IPS DF 4.7 (cell line): ENCODE measurements at regions not wholly inside any gene's neighbourhood (a gene's known extent, or its start where the extent isn't known, plus 50 kb on each side); places are given as distances from the start of the nearest gene placed in this dataset.
"Not testable (repeated sequence)": the region's sequence is repeated elsewhere in the genome, so short reads cannot be mapped to it uniquely, and the experiment has no call there.

ENCODE experiments used
- DNase-seq: peaks from one replicate; pipeline ENCODE4 v3.0.0-alpha.2; 2013; ENCODE audit warnings: low spot score; ENCODE audit errors: extremely low read depth

- no peak for DNase-seq
Observed at GRCh38 chr3:166263460-166263859, 426.2 kb upstream of the BCHE start.

- DNase-seq = not testable (repeated sequence)
Observed at GRCh38 chr3:166258293-166258850, 421.1 kb upstream of the BCHE start.

DNA sequence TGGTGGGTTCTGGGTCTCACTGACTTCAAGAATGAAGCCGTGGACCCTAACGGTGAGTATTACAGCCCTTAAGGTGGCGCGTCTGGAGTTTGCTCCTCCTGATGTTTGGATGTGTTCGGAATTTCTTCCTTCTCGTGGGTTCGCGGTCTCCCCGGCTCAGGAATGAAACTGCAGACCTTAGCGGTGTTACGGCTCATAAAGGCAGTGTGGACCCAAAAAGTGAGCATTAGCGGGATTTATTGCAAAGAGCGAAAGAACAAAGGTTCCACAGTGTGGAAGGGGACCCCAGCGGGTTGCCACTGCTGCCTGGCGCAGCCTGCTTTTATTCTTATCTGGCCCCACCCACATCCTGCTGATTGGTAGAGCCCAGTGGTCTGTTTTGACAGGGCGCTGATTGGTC lies 420.5 kb upstream of the BCHE start:
- no peak for DNase-seq

GRCh38 chr3:166248784-166249183 lies 411.6 kb upstream of the BCHE start:
- DNase-seq = no peak

GRCh38 chr3:166243511-166243910 lies 406.3 kb upstream of the BCHE start:
- DNase-seq = no peak

DNA sequence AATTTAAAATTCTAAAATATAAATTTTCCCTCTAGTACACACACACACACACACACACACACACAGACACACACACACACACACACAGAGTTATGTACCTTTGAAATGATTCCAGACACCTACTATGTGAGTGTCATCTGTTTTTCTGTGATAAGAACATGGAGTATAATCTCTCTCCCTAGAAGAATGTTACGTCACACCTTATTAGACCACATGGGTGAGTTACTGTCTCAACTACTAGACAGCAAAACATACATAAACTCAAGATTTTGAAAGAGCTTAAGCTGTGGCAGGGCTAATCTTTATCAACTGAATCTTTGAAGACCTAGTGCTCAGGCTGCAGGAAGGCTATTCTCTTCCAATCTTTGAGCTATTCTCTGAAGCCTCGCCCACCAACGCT lies 385.9 kb upstream of the BCHE start:
- no peak for DNase-seq

- DNase-seq = no peak
Observed at GRCh38 chr3:166211451-166211850, 374.2 kb upstream of the BCHE start.

DNA sequence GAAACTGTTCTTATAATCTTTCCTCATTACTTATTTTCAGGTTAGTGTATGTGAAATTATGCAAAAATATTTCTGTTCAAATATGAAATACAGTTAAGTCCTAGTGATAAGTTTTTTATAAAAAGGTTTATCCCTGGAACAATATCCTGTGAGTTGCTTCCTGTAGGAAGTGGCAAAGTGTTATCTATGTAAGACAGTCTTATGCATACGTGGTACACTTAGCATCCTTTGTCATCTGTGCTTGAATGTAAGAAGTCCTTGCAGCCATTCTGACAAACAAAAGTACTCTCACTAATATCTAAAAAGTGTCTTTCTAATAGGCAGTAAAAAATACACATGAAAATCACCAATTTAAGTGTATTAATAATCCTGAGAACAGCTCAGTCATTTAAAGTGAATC lies 372.5 kb upstream of the BCHE start:
- DNase-seq = no peak

DNA sequence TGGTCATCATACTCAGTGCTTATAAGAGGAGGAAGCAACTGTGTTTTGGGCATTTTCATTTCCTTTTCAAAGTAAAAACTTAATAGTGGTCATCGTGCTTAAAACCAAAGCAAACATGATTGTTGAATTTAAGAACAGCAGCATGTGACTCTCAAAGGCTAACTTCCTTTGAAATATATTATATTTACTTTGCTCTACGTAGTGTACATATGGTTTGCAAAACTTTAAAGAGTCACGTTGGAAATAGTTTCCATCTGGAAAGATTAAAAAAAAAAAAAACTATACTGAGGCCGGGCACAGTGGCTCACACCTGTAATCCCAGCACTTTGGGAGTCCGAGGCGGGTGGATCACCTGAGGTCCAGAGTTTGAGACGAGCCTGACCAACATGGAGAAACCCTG lies 367.9 kb upstream of the BCHE start:
- DNase-seq = no peak

- no peak for DNase-seq
Observed at GRCh38 chr3:166201476-166201875, 364.3 kb upstream of the BCHE start.

DNA sequence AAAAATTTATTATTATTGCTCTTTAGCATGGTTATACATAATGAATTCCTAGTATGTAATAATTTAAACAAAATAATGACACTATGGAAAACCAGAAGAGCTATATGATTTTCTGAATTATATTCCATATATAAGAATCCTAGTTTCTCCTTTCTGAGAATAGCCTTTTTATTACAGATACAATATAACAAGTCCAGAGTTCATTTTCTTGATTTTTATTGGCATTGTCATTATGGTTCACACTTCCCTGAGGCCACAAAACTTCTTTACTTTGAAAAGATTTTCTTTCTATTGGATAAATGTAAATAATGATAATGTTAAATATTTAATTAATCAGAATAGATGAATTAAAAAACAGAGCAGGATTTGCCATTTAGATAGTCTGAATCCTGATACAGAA lies 362.3 kb upstream of the BCHE start:
- DNase-seq = no peak

GRCh38 chr3:166195808-166196207 lies 358.6 kb upstream of the BCHE start:
- DNase-seq = no peak

GRCh38 chr3:166191411-166191810 lies 354.2 kb upstream of the BCHE start:
- DNase-seq = no peak

GRCh38 chr3:166190360-166190759 lies 353.1 kb upstream of the BCHE start:
- no peak for DNase-seq

DNA sequence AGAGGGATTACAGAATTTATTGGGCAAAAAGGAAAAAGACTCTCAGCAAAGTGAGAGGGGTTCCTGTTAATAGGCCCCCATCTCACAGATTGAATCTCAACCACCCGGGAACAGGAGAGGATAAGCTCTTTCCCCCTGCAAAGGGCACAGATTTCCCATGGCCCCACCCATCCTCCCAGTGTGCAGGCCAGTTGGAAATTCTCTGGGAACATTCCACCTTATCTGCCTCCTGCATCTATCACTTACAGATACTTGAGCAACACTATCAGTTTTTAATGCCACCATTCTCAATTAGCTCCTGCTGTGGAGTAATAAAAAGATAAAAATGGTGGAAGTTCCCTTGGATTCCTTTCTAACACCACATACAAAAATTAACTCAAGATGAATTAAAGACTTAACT lies 350.0 kb upstream of the BCHE start:
- no peak for DNase-seq

GRCh38 chr3:166186003-166186402 lies 348.8 kb upstream of the BCHE start:
- DNase-seq = no peak

- DNase-seq = no peak
Observed at GRCh38 chr3:166177130-166177529, 339.9 kb upstream of the BCHE start.

DNA sequence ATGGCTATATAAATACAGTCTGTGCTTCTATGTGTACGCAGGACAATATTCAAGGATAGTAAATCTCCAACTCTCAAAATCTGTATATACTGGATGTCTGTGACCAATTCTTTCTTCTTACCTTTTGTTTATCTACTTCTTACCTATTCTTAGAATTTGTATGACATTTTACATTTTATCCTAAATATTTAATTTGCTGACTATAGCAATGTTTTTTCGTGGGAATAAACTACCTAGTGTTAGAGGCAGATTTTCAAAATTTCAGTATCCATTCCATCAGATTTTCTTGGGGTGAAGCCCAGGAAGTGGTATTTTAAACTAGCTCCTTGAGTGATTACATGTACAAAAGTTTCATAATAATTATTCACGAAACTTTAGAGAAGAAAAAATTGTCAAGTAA lies 334.5 kb upstream of the BCHE start:
- DNase-seq = no peak

DNA sequence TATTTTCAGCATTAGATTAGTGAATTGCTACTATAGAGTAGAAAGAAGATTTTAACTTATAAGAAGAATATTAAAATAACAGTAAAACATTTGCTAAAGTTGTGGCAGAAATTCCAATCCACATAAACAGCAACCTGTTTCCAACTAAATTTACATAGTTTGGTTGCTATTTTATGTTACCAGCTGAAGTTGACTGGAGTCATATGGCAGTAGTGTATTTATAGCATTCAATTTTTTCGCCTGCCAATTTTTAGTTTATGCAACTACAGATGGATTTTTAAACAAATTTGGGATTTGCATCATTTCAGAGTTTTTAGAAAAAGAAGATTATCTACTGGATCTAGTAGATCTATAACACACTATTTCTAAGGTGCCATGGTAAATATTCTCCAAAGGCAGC lies 332.5 kb upstream of the BCHE start:
- no peak for DNase-seq

DNA sequence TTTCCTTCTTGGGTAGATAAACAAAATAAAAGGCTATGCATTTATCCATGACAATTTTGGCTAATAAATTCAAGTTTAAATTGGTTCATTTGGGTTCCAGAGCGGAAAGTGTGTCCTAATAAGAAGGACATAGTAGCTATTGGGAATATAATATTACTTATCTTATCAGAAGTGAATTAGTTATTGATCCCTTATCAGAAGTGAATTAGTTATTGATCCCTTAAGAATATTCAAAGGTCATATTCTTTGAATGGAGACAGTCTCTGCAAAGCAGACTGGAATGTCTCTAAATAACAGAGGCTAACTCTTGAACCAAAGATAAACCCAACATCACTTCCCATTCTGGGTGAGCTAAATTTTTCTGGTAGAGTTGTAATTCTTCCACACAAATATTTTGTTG lies 290.7 kb upstream of the BCHE start:
- no peak for DNase-seq

GRCh38 chr3:166125179-166125578 lies 288.0 kb upstream of the BCHE start:
- no peak for DNase-seq

GRCh38 chr3:166123576-166123975 lies 286.4 kb upstream of the BCHE start:
- DNase-seq = no peak

GRCh38 chr3:166123088-166123487 lies 285.9 kb upstream of the BCHE start:
- no peak for DNase-seq

- DNase-seq = no peak
Observed at GRCh38 chr3:166118049-166118448, 280.8 kb upstream of the BCHE start.
